ENCODE measurements at regions not wholly inside any gene's neighbourhood (a gene's known extent, or its start where the extent isn't known, plus 50 kb on each side); places are given as distances from the start of the nearest gene placed in this dataset.

DNA sequence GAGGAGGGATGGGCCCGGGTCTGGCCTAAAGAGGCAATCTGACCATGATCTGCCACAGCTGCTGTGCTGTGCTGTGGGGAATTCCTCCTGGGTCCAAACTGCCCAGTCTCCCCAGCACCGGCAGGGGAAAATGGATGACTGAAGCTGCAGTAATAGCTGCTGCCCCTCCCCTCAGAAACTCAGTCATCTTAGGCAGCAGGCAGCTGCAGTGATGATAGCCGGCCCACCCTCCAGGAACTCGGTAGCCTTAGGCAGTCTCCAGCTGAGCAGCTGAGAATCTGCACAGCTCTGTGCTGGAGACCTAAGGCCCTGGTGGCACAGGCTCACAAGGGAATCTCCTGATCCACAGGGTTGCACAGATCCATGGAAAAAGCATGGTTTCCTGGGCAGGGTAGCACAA lies 113.4 kb upstream of the USP38 start:
- intact Hi-C loops (cut with DNase I), result no loop called here

DNA sequence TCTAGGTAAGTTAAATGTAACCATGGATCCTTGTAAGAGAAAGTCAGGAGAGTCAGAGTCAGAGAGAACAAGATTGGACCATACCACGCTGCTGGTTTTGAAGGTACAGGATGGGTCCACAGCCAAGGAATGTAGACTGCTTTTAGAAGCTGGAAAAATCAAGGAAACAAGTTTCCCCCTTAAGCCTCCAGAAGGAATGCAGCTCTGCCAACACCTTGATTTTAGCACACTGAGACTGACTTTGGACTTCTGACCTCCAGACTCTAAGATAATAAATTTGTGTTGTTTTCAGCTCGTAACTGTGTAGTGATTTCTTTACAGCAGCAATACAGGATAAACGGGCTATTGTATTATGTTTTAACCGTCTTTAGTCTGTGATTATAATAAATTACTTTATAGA lies 108.0 kb upstream of the USP38 start:
- Histone ChIP-seq H3K27me3 (no peaks in the 10 kb centered on the region), H3K27ac (no peak overlapping the region), H3K4me3 (no peak overlapping the region), H3K9me3 (peaks cover 0 to 3% (median 0%) of the 10 kb centered on the region in 11 donors), H3K36me3 (no peaks in the 10 kb centered on the region), H3K4me1 (no peaks in the 10 kb centered on the region)
- intact Hi-C loops (cut with DNase I), result no loop called here
- 68 to 72% methylated on average over 4 of the region's 4 CpGs for WGBS, 2 donors
- TF ChIP-seq, protein P1, sequence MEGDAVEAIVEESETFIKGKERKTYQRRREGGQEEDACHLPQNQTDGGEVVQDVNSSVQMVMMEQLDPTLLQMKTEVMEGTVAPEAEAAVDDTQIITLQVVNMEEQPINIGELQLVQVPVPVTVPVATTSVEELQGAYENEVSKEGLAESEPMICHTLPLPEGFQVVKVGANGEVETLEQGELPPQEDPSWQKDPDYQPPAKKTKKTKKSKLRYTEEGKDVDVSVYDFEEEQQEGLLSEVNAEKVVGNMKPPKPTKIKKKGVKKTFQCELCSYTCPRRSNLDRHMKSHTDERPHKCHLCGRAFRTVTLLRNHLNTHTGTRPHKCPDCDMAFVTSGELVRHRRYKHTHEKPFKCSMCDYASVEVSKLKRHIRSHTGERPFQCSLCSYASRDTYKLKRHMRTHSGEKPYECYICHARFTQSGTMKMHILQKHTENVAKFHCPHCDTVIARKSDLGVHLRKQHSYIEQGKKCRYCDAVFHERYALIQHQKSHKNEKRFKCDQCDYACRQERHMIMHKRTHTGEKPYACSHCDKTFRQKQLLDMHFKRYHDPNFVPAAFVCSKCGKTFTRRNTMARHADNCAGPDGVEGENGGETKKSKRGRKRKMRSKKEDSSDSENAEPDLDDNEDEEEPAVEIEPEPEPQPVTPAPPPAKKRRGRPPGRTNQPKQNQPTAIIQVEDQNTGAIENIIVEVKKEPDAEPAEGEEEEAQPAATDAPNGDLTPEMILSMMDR (IDR thresholded peaks at IDR 0.05), result no peak
- ATAC-seq, result no peak
- DNase-seq, result no peak

More for the DNA sequence above, 113.4 kb upstream of the USP38 start:
- DNase-seq (no peak), ATAC-seq (no peak)
- TF ChIP-seq, protein P1 (IDR thresholded peaks at IDR 0.05), result no peak
- no peaks in the 10 kb centered on the region for H3K4me1 ChIP-seq
- no peak overlapping the region for H3K27ac ChIP-seq
- no peaks in the 10 kb centered on the region for H3K27me3 ChIP-seq
- WGBS, 2 donors, result 77 to 84% methylated on average over 4 of the region's 4 CpGs
- no peaks in the 10 kb centered on the region for H3K36me3 ChIP-seq
- peaks cover 0 to 37% (median 0%) of the 10 kb centered on the region in 11 donors for H3K9me3 ChIP-seq
- H3K4me3 ChIP-seq, result no peak overlapping the region

DNA sequence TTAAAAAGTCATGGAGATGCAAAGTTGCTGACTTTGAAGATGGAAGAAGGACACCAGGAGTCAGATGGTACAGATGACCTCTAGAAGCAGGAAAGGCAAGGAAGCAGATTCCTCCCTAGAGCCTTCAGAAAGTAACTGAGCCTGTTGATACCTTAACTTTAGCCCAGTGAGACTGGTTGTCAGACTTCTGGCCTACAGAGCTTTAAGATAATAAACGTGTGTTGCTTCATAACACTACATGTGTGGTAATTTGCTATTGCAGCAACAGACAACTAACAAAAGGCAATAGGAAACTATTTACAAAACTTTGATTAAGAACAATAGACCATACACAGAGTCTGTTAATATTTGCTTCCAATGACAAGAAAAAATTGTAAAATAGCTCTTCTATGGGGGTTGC lies 102.0 kb upstream of the USP38 start:
- peaks cover 0 to 8% (median 0%) of the 10 kb centered on the region in 9 donors for H3K4me1 ChIP-seq
- H3K4me3 ChIP-seq, result no peak overlapping the region
- ATAC-seq (no peak), DNase-seq (no peak)
- no peaks in the 10 kb centered on the region for H3K27me3 ChIP-seq
- H3K27ac ChIP-seq, result no peak overlapping the region
- no peaks in the 10 kb centered on the region for H3K36me3 ChIP-seq
- intact Hi-C loops (cut with DNase I), result no loop called here
- H3K9me3 ChIP-seq, result no peaks in the 10 kb centered on the region
- TF ChIP-seq, protein P1 (IDR thresholded peaks at IDR 0.05), result no peak
- WGBS, 2 donors, result 59 to 79% methylated on average over 1 of the region's 1 CpG

DNA sequence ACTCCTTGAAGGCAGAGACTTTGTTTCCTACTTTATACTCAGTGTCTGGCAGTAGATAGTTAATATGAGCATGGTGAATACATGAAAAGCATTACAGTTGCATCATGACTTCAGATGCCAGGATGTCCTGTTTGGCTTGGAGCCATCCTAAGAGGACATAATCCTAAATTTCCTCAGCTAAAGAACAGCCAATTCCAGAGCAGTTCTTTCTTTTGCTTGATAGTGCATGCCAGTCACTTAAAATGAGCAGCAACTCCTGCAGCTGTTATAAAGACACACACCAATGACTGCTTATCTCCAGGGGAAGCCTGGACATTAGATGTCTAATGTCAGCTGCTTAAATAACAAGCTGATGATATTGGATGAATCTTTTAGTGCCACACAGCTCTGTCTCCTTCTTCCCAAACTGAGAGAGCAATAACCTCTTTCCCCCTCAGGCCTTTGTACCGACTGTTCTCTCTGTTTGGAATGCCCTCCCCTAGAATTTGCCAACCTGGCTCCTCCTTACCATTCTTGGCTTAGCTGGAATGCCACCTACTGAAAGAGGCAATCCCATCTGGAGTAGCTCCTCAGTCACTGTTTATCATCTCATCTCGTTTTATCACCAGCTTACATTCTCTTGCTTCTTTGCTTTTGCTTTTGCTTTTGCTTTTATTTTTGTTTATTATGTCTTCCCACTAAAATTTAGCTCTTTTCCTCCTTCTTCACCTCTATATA lies 100.8 kb upstream of the USP38 start:
- Histone ChIP-seq H3K36me3 (no peaks in the 10 kb centered on the region), H3K4me3 (no peak overlapping the region), H3K4me1 (peaks cover 0 to 8% (median 0%) of the 10 kb centered on the region in 9 donors), H3K9me3 (no peaks in the 10 kb centered on the region), H3K27me3 (no peaks in the 10 kb centered on the region), H3K27ac (no peak overlapping the region)
- TF ChIP-seq, protein P1 (IDR thresholded peaks at IDR 0.05), result no peak
- intact Hi-C loops (cut with DNase I), result no loop called here
- 47 to 56% methylated on average over 2 of the region's 2 CpGs for WGBS, 2 donors
- DNase-seq (no peak), ATAC-seq (no peak)
